Testis (tissue), 2 donors: ENCODE measurements at regions not wholly inside any gene's neighbourhood (a gene's known extent, or its start where the extent isn't known, plus 50 kb on each side); places are given as distances from the start of the nearest gene placed in this dataset.

ENCODE experiments used
- DNase-seq: peaks from one replicate; pipeline ENCODE4 v3.0.0-alpha.2; 2019
- H3K27ac ChIP-seq, 2 donors: fragments of 200-600 bp; sonication (generic); one replicate each; pipeline ENCODE4 v1.5.1; 2019
- H3K27me3 ChIP-seq: fragments of 200-600 bp; sonication (generic); one replicate; pipeline ENCODE4 v1.5.1; 2019
- H3K36me3 ChIP-seq: fragments of 200-600 bp; sonication (generic); one replicate; pipeline ENCODE4 v1.5.1; 2017; ENCODE audit warnings: low read depth; ENCODE audit errors: missing control alignments
- H3K4me1 ChIP-seq: fragments of 200-600 bp; sonication (generic); one replicate; pipeline ENCODE4 v1.5.1; 2019
- H3K4me3 ChIP-seq, 2 donors: fragments of 200-600 bp; sonication (generic); one replicate each; pipeline ENCODE4 v1.5.1; 2017 to 2019
- H3K9me3 ChIP-seq: fragments of 200-600 bp; sonication (generic); one replicate; pipeline ENCODE4 v1.5.1; 2017
- CTCF ChIP-seq, 3 experiments: fragments of 450-650 bp in 2 of 3; fragments of 200-600 bp in 1 of 3; sonication (generic) in 1 of 3; IDR thresholded peaks; one replicate each; pipeline ENCODE4 v1.5.1; 2016 to 2019; ENCODE audit warnings: antibody characterized with exemption in 3 of 3, mild to moderate bottlenecking in 2 of 3, moderate library complexity in 1 of 3
- POLR2A ChIP-seq: fragments of 450-650 bp; IDR thresholded peaks from one replicate; pipeline ENCODE4 v1.6.1; 2017; ENCODE audit warnings: antibody characterized with exemption, mild to moderate bottlenecking, moderate library complexity
- WGBS, 2 donors: methylation state at CpG; one replicate each; pipeline ENCODE4 v1.1.5; 2018; 5-methylcytosine and 5-hydroxymethylcytosine counted together
- intact Hi-C: fragments of 100-400 bp; cut with DNase I; formaldehyde crosslinking; loops from one replicate; pipeline ENCODE4 v1.15.1; 2023; ENCODE audit warnings: low total_unique reads

DNA sequence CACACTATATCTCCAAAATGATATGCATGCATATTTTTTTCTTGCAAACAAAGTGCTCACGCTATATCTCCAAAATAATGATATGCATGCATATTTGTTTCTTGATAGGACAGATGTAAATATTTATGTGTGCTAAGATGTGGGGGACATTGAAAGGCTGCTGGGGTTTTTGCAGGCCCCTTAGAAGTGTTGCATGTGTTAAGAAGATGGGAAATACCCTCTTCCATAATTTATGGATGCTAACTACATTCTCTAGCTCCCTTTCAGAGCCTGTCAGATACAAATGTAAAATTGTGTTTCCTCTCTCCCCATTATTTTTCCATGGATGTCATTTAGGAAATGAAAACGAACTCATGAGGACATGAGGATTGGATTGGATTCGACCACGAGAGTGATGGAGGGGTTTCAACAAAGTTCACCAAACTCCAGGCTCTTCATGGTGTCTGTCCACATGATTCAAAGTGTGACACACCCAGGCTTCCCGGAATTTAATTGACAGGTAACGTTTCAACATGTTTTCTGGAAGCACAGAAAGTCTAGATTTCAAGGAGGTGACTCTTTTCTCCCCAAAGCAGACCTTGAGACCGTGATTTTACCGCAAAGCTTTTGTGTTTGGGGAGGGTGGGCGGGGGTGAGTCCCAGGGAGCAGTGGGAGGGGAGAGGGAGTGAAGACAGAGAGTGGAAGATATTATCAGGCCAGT lies 94.4 kb upstream of the CD99 start:
- WGBS, 2 donors: 68 to 76% methylated on average over 9 of the region's 9 CpGs
- H3K4me3 ChIP-seq: no peak overlapping the region

DNA sequence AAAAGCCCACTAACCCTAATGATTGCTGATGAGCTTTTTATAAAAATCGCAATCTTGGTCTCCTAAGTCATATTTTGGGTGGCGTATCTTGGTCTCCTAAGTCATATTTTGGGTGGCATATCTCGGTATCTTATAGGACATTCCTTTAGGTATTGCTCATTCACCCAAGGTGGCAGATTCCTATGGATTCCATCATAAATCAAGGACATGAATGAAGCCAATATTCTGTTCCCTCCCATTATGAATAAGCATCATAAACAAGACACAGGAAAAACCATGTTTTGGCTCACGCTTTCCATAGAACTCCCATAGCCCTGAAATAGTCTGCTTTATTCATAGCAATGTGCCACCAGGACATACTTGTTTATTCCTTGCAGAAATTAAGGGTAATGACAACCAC lies 95.0 kb upstream of the CD99 start:
- WGBS, 2 donors: 93 to 94% methylated on average over 4 of the region's 4 CpGs
- intact Hi-C loops: no loop called here
- no peaks in the 10 kb centered on the region for H3K27me3 ChIP-seq
- H3K36me3 ChIP-seq: no peaks in the 10 kb centered on the region
- no peak overlapping the region for H3K4me3 ChIP-seq
- no peak for DNase-seq
- H3K27ac ChIP-seq: no peak overlapping the region
- no peak for TF ChIP-seq POLR2A
- no peak for TF ChIP-seq CTCF (IDR thresholded peaks at IDR 0.05)
- no peaks in the 10 kb centered on the region for H3K9me3 ChIP-seq
- H3K4me1 ChIP-seq: no peaks in the 10 kb centered on the region

More for the DNA sequence above, 94.4 kb upstream of the CD99 start:
- Histone ChIP-seq H3K36me3 (no peaks in the 10 kb centered on the region), H3K9me3 (no peaks in the 10 kb centered on the region), H3K27me3 (no peaks in the 10 kb centered on the region), H3K27ac (no peak overlapping the region), H3K4me1 (no peaks in the 10 kb centered on the region)
- intact Hi-C loops: no loop called here
- no peak for TF ChIP-seq CTCF (IDR thresholded peaks at IDR 0.05)
- no peak for TF ChIP-seq POLR2A
- DNase-seq: no peak

- Histone ChIP-seq H3K27ac (no peak overlapping the region), H3K36me3 (no peaks in the 10 kb centered on the region), H3K9me3 (no peaks in the 10 kb centered on the region), H3K4me1 (no peaks in the 10 kb centered on the region), H3K4me3 (no peak overlapping the region), H3K27me3 (no peaks in the 10 kb centered on the region)
- 63 to 64% methylated on average over 5 of the region's 5 CpGs for WGBS, 2 donors
- no peak for TF ChIP-seq CTCF (IDR thresholded peaks at IDR 0.05)
- no peak for TF ChIP-seq POLR2A
- intact Hi-C loops: no loop called here
- no peak for DNase-seq
Observed at GRCh38 chrX:2595258-2595657, 94.5 kb upstream of the DHRSX start.

GRCh38 chrX:2594491-2594890 lies 93.7 kb upstream of the DHRSX start:
- Histone ChIP-seq H3K27ac (no peak overlapping the region), H3K9me3 (no peaks in the 10 kb centered on the region), H3K36me3 (no peaks in the 10 kb centered on the region), H3K4me1 (no peaks in the 10 kb centered on the region), H3K4me3 (no peak overlapping the region), H3K27me3 (no peaks in the 10 kb centered on the region)
- intact Hi-C loops: no loop called here
- TF ChIP-seq CTCF (IDR thresholded peaks at IDR 0.05) (no peak), POLR2A (no peak)
- no peak for DNase-seq
- 76 to 79% methylated on average over 3 of the region's 3 CpGs for WGBS, 2 donors

GRCh38 chrX:2592279-2592678 lies 91.5 kb upstream of the DHRSX start:
- H3K4me1 ChIP-seq: no peaks in the 10 kb centered on the region
- no peak for TF ChIP-seq POLR2A
- TF ChIP-seq CTCF (IDR thresholded peaks at IDR 0.05): no peak
- intact Hi-C loops: no loop called here
- no peak overlapping the region for H3K27ac ChIP-seq
- no peaks in the 10 kb centered on the region for H3K9me3 ChIP-seq
- H3K4me3 ChIP-seq: no peak overlapping the region
- H3K27me3 ChIP-seq: no peaks in the 10 kb centered on the region
- H3K36me3 ChIP-seq: no peaks in the 10 kb centered on the region
- DNase-seq: no peak
- WGBS, 2 donors: 70 to 75% methylated on average over 3 of the region's 3 CpGs
